HEK293 (cell line): ENCODE measurements at regions not wholly inside any gene's neighbourhood (a gene's known extent, or its start where the extent isn't known, plus 50 kb on each side); places are given as distances from the start of the nearest gene placed in this dataset.

Source experiments
- CTCF ChIA-PET: fragments of 350-600 bp; formaldehyde crosslinking; extraction: SDS; loops from one replicate; lab custom pipeline; 2021; ENCODE audit warnings: antibody characterized with exemption; lab: Yijun Ruan, JAX
- POLR2A ChIA-PET: fragments of 300-600 bp; formaldehyde crosslinking; extraction: SDS; loops from one replicate; lab custom pipeline; 2020; ENCODE audit warnings: antibody characterized with exemption, inconsistent platforms; lab: Yijun Ruan, JAX
- H3K27ac ChIP-seq: fragments of 200-500 bp; sonication (Bioruptor generic); 2 replicates; pipeline ENCODE4 v1.5.1; 2014; ENCODE audit warnings: low read depth, low read length, control low read depth, inconsistent platforms; ENCODE audit errors: extremely low read depth
- H3K36me3 ChIP-seq, 2 experiments: fragments of 200-500 bp in 1 of 2; sonication (Bioruptor generic) in 1 of 2; 1 replicate in 1 of 2; 2 replicates in 1 of 2; pipeline ENCODE4 v1.5.1; 2014 to 2017; ENCODE audit warnings: inconsistent platforms in 2 of 2, low read length in 2 of 2; ENCODE audit not compliant: control insufficient read depth in 2 of 2, insufficient read depth in 1 of 2
- H3K4me1 ChIP-seq: fragments of 200-500 bp; sonication (Bioruptor generic); 2 replicates; pipeline ENCODE4 v1.5.1; 2014; ENCODE audit warnings: mild to moderate bottlenecking, low read length, inconsistent platforms; ENCODE audit not compliant: control insufficient read depth, insufficient read depth
- H3K4me3 ChIP-seq: 2 replicates; pipeline ENCODE4 v1.5.1; 2011; ENCODE audit warnings: low read depth, mild to moderate bottlenecking, control low read depth, low read length, moderate library complexity
- H3K9me3 ChIP-seq: fragments of 200-500 bp; sonication (Bioruptor generic); 2 replicates; pipeline ENCODE4 v1.5.1; 2014; ENCODE audit warnings: low read depth, low read length, inconsistent platforms; ENCODE audit not compliant: control insufficient read depth, insufficient read depth
- ELK4 ChIP-seq: IDR thresholded peaks from 2 replicates; pipeline ENCODE4 v1.6.1; 2011; ENCODE audit warnings: mild to moderate bottlenecking, low read depth, low read length, borderline replicate concordance
- HOXC10 ChIP-seq: sonication (generic); formaldehyde crosslinking; IDR thresholded peaks from 2 replicates; pipeline ENCODE4 v1.8.1; 2023; ENCODE audit warnings: mild to moderate bottlenecking, missing genetic modification reagents
- INSM2 ChIP-seq: fragments of 450-650 bp; formaldehyde crosslinking; IDR thresholded peaks from 2 replicates; pipeline ENCODE4 v1.5.1; 2016; ENCODE audit warnings: missing biosample characterization, missing genetic modification characterization
- KLF7 ChIP-seq: fragments of 450-650 bp; formaldehyde crosslinking; IDR thresholded peaks from 2 replicates; pipeline ENCODE4 v1.5.1; 2016; ENCODE audit warnings: missing biosample characterization, missing genetic modification characterization, borderline replicate concordance
- KLF9 ChIP-seq: fragments of 450-650 bp; formaldehyde crosslinking; IDR thresholded peaks from 2 replicates; pipeline ENCODE4 v1.5.1; 2016; ENCODE audit warnings: missing biosample characterization, missing genetic modification characterization, low read depth
- WT1 ChIP-seq: fragments of 450-650 bp; formaldehyde crosslinking; IDR thresholded peaks from 2 replicates; pipeline ENCODE4 v1.5.1; 2016; ENCODE audit warnings: missing biosample characterization, missing genetic modification characterization
- ZFP3 ChIP-seq: fragments of 450-650 bp; formaldehyde crosslinking; IDR thresholded peaks from 2 replicates; pipeline ENCODE4 v1.5.1; 2016; ENCODE audit warnings: low read depth, missing biosample characterization, missing genetic modification characterization
- ZFP41 ChIP-seq: fragments of 450-650 bp; formaldehyde crosslinking; IDR thresholded peaks from 2 replicates; pipeline ENCODE4 v1.5.1; 2016; ENCODE audit warnings: missing biosample characterization, missing genetic modification characterization, borderline replicate concordance
- ZIC2 ChIP-seq: fragments of 450-650 bp; formaldehyde crosslinking; IDR thresholded peaks from 2 replicates; pipeline ENCODE4 v1.5.1; 2016; ENCODE audit warnings: missing biosample characterization, missing genetic modification characterization
- ZNF133 ChIP-seq: fragments of 450-650 bp; formaldehyde crosslinking; IDR thresholded peaks from 2 replicates; pipeline ENCODE4 v1.5.1; 2016; ENCODE audit warnings: missing biosample characterization, missing genetic modification characterization
- ZNF184 ChIP-seq: fragments of 450-650 bp; IDR thresholded peaks from 2 replicates; pipeline ENCODE4 v1.5.1; 2018; ENCODE audit warnings: missing biosample characterization, mild to moderate bottlenecking, missing genetic modification characterization
- ZNF19 ChIP-seq: fragments of 450-650 bp; formaldehyde crosslinking; IDR thresholded peaks from 2 replicates; pipeline ENCODE4; 2016; ENCODE audit warnings: missing biosample characterization, missing genetic modification characterization, low read depth
- ZNF26 ChIP-seq: fragments of 450-650 bp; formaldehyde crosslinking; IDR thresholded peaks from 2 replicates; pipeline ENCODE4 v1.5.1; 2016; ENCODE audit warnings: missing biosample characterization, missing genetic modification characterization
- ZNF311 ChIP-seq: fragments of 450-650 bp; formaldehyde crosslinking; IDR thresholded peaks from 2 replicates; pipeline ENCODE4 v1.5.1; 2017; ENCODE audit warnings: missing biosample characterization, missing genetic modification characterization, borderline replicate concordance
- ZNF394 ChIP-seq: fragments of 450-650 bp; formaldehyde crosslinking; IDR thresholded peaks from 2 replicates; pipeline ENCODE4 v1.5.1; 2016; ENCODE audit warnings: missing biosample characterization, missing genetic modification characterization, mild to moderate bottlenecking, moderate library complexity, borderline replicate concordance
- ZNF416 ChIP-seq: fragments of 450-650 bp; formaldehyde crosslinking; IDR thresholded peaks from 2 replicates; pipeline ENCODE4 v1.5.1; 2016; ENCODE audit warnings: missing biosample characterization, missing genetic modification characterization
- ZNF426 ChIP-seq: fragments of 450-650 bp; formaldehyde crosslinking; IDR thresholded peaks from 2 replicates; pipeline ENCODE4 v1.5.1; 2017; ENCODE audit warnings: missing biosample characterization, missing genetic modification characterization, mild to moderate bottlenecking, inconsistent platforms, moderate library complexity
- ZNF433 ChIP-seq: fragments of 450-650 bp; formaldehyde crosslinking; IDR thresholded peaks from 2 replicates; pipeline ENCODE4 v1.5.1; 2016; ENCODE audit warnings: missing biosample characterization, missing genetic modification characterization, low read depth
- ZNF529 ChIP-seq: fragments of 450-650 bp; formaldehyde crosslinking; IDR thresholded peaks from 2 replicates; pipeline ENCODE4 v1.5.1; 2017; ENCODE audit warnings: missing genetic modification characterization, missing biosample characterization; ENCODE audit not compliant: insufficient replicate concordance
- ZNF530 ChIP-seq: fragments of 450-650 bp; formaldehyde crosslinking; IDR thresholded peaks from 2 replicates; pipeline ENCODE4 v1.5.1; 2016; ENCODE audit warnings: low read depth, missing biosample characterization, missing genetic modification characterization
- ZNF544 ChIP-seq: fragments of 450-650 bp; formaldehyde crosslinking; IDR thresholded peaks from 2 replicates; pipeline ENCODE4 v1.5.0; 2017; ENCODE audit warnings: missing biosample characterization, missing genetic modification characterization
- ZNF555 ChIP-seq: fragments of 450-650 bp; formaldehyde crosslinking; conservative IDR thresholded peaks from 2 replicates; pipeline ENCODE4 v1.5.1; 2017; ENCODE audit warnings: missing biosample characterization, mild to moderate bottlenecking, missing genetic modification characterization, inconsistent platforms
- ZNF600 ChIP-seq: fragments of 450-650 bp; formaldehyde crosslinking; IDR thresholded peaks from 2 replicates; pipeline ENCODE4 v1.5.1; 2016; ENCODE audit warnings: missing biosample characterization, missing genetic modification characterization
- ZNF658 ChIP-seq: fragments of 450-650 bp; formaldehyde crosslinking; IDR thresholded peaks from 2 replicates; pipeline ENCODE4; 2016; ENCODE audit warnings: missing biosample characterization, missing genetic modification characterization
- ZNF660 ChIP-seq: fragments of 450-650 bp; IDR thresholded peaks from 2 replicates; pipeline ENCODE4 v1.5.1; 2018; ENCODE audit warnings: missing biosample characterization, mild to moderate bottlenecking, missing genetic modification characterization
- ZNF670 ChIP-seq: fragments of 450-650 bp; formaldehyde crosslinking; IDR thresholded peaks from 2 replicates; pipeline ENCODE4 v1.5.1; 2016; ENCODE audit warnings: missing biosample characterization, missing genetic modification characterization, low read depth
- ZNF707 ChIP-seq: fragments of 450-650 bp; formaldehyde crosslinking; IDR thresholded peaks from 2 replicates; pipeline ENCODE4 v1.5.1; 2016; ENCODE audit warnings: missing biosample characterization, missing genetic modification characterization
- ZSCAN30 ChIP-seq: fragments of 450-650 bp; IDR thresholded peaks from 2 replicates; pipeline ENCODE4 v1.5.1; 2018; ENCODE audit warnings: missing biosample characterization, mild to moderate bottlenecking, missing genetic modification characterization, moderate library complexity

GRCh38 chr20:56934888-56935287 is 305.8 kb downstream of the TFAP2C start:
- Histone ChIP-seq H3K4me3 (no peak overlapping the region), H3K4me1 (no peaks in the 10 kb centered on the region), H3K36me3 (no peaks in the 10 kb centered on the region), H3K27ac (no peak overlapping the region), H3K9me3 (no peaks in the 10 kb centered on the region)
- ChIA-PET CTCF (interaction anchor here (0.7 kb wide), 1 partner anchor 71 kb away, joined by 3 read pairs; no protein-coding TSS in a partner anchor), POLR2A (no interaction called here)
- no peak for TF ChIP-seq HOXC10 (CRISPR knock-in tag)
- no peak for TF ChIP-seq ZNF311
- TF ChIP-seq ZIC2 (tag by site-specific recombination) = no peak
- no peak for TF ChIP-seq ZNF658 (tag by site-specific recombination)
- no peak for TF ChIP-seq KLF9 (tag by site-specific recombination)
- no peak for TF ChIP-seq ZNF660 (tag by site-specific recombination)
- TF ChIP-seq ZNF394 (tag by site-specific recombination) = no peak
- no peak for TF ChIP-seq ZNF19 (tag by site-specific recombination)
- TF ChIP-seq ZNF416 (tag by site-specific recombination) = no peak
- TF ChIP-seq ZSCAN30 = no peak
- no peak for TF ChIP-seq ELK4
- no peak for TF ChIP-seq ZFP3 (tag by site-specific recombination)
- no peak for TF ChIP-seq ZNF529
- TF ChIP-seq INSM2 (tag by site-specific recombination) = no peak
- no peak for TF ChIP-seq WT1 (tag by site-specific recombination)
- TF ChIP-seq ZNF707 (tag by site-specific recombination) = no peak
- no peak for TF ChIP-seq ZNF544 (tag by site-specific recombination)
- no peak for TF ChIP-seq ZFP41
- TF ChIP-seq ZNF184 (tag by site-specific recombination) = no peak

GRCh38 chr20:56940466-56940865 is 311.4 kb downstream of the TFAP2C start:
- Histone ChIP-seq H3K9me3 (no peaks in the 10 kb centered on the region), H3K27ac (no peak overlapping the region), H3K36me3 (no peaks in the 10 kb centered on the region), H3K4me1 (no peaks in the 10 kb centered on the region), H3K4me3 (no peak overlapping the region)
- ChIA-PET POLR2A (no interaction called here), CTCF (no interaction called here)
- no peak for TF ChIP-seq ZNF133
- no peak for TF ChIP-seq KLF7 (tag by site-specific recombination)
- TF ChIP-seq ZFP41 = no peak
- TF ChIP-seq ZNF530 = no peak
- TF ChIP-seq ZNF600 = no peak

- H3K9me3 ChIP-seq = no peaks in the 10 kb centered on the region
- CTCF ChIA-PET = interaction anchor here (0.7 kb wide), 2 partner anchors 150 to 311 kb away, joined by 3 read pairs; no protein-coding TSS in a partner anchor
- H3K4me1 ChIP-seq = no peaks in the 10 kb centered on the region
- no peaks in the 10 kb centered on the region for H3K36me3 ChIP-seq
- POLR2A ChIA-PET = no interaction called here
- H3K4me3 ChIP-seq = no peak overlapping the region
- no peak overlapping the region for H3K27ac ChIP-seq
- 0 out of 2 replicates have a peak, but pooled peaks have one; percentile 28 for TF ChIP-seq ZNF433
- no peak for TF ChIP-seq ZNF670
- no peak for TF ChIP-seq ZNF26
- peak; percentile 34; the same call in 1 of the 2 replicates for TF ChIP-seq ZNF555
- TF ChIP-seq ZNF426 (tag by site-specific recombination) = peak; percentile 55
These were observed 312.1 kb downstream of the TFAP2C start for GRCh38 chr20:56941101-56941686.
